Astrocyte of the cerebellum (primary cell): ENCODE measurements at regions not wholly inside any gene's neighbourhood (a gene's known extent, or its start where the extent isn't known, plus 50 kb on each side); places are given as distances from the start of the nearest gene placed in this dataset.

Experiments used
- DNase-seq: peaks from one replicate; pipeline ENCODE4 v3.0.0-alpha.2; 2011; ENCODE audit warnings: low read depth
- H3K4me3 ChIP-seq: 2 replicates; pipeline ENCODE4 v1.5.1; 2011; ENCODE audit warnings: mild to moderate bottlenecking, low read depth, low read length, moderate library complexity
- CTCF ChIP-seq: IDR thresholded peaks from 2 replicates; pipeline ENCODE4 v1.5.1; 2012; ENCODE audit warnings: low read length, low read depth, moderate library complexity, mild to moderate bottlenecking; ENCODE audit errors: missing control alignments
- in situ Hi-C: cut with HindIII; loops from 2 replicates; pipeline ENCODE4 v1.10.0; 2017; ENCODE audit warnings: low sequenced_read_pairs

- H3K4me3 ChIP-seq = no peak overlapping the region
- in situ Hi-C loops = no loop called here
- no peak for DNase-seq
- no peak for TF ChIP-seq CTCF
Measured at GRCh38 chr5:31091501-31091900, 102.0 kb upstream of the CDH6 start.

GRCh38 chr5:31090467-31090866 lies 103.0 kb upstream of the CDH6 start:
- H3K4me3 ChIP-seq = no peak overlapping the region
- TF ChIP-seq CTCF = no peak
- no peak for DNase-seq
- in situ Hi-C loops = no loop called here

GRCh38 chr5:31086839-31087415 lies 106.6 kb upstream of the CDH6 start:
- no peak for DNase-seq
- no peak overlapping the region for H3K4me3 ChIP-seq
- in situ Hi-C loops = no loop called here
- TF ChIP-seq CTCF = no peak

- DNase-seq = no peak
- H3K4me3 ChIP-seq = no peak overlapping the region
- in situ Hi-C loops = no loop called here
- no peak for TF ChIP-seq CTCF
Measured at GRCh38 chr5:31084871-31085270, 108.6 kb upstream of the CDH6 start.

- no peak overlapping the region for H3K4me3 ChIP-seq
- DNase-seq = no peak
- in situ Hi-C loops = no loop called here
- TF ChIP-seq CTCF = no peak
Measured at GRCh38 chr5:31083364-31083763, 110.1 kb upstream of the CDH6 start.

- TF ChIP-seq CTCF = no peak
- in situ Hi-C loops = no loop called here
- H3K4me3 ChIP-seq = no peak overlapping the region
- DNase-seq = no peak
Measured at GRCh38 chr5:31079668-31080067, 113.8 kb upstream of the CDH6 start.

- TF ChIP-seq CTCF = no peak
- DNase-seq = no peak
- no peak overlapping the region for H3K4me3 ChIP-seq
- in situ Hi-C loops = no loop called here
Measured at GRCh38 chr5:31078956-31079355, 114.5 kb upstream of the CDH6 start.
